ENCODE measurements at regions not wholly inside any gene's neighbourhood (a gene's known extent, or its start where the extent isn't known, plus 50 kb on each side); places are given as distances from the start of the nearest gene placed in this dataset.
"Not testable (repeated sequence)": the region's sequence is repeated elsewhere in the genome, so short reads cannot be mapped to it uniquely, and the experiment has no call there.

DNA sequence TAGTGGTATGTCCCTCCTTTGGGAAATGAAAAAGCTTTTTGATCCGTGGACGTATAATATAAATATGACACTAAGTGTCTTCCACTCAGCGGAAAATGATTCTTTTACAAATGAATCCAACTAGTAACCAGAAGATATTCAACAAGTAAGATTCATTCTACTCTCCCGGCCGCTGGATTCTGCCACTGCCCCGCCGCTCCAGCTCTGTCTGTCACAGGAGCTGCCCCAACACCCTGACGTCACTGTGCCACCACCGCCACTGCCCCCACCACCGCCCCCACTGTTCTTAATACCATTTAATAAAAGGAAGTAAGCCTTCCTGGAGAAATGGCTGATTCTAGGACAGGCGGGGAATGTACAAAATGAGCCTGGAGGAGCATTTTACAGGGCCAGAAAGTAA, 180.8 kb upstream of the PLGLB2 start:
- TF ChIP-seq YY1 (IDR thresholded peaks at IDR 0.05; ENCODE audit: extremely low read depth, insufficient replicate concordance, low read depth, low read length); TCF7L2 (IDR thresholded peaks at IDR 0.05; ENCODE audit: borderline replicate concordance, extremely low read depth, insufficient read depth, insufficient read length); EZH2 (IDR thresholded peaks at IDR 0.05); EGR1 (IDR thresholded peaks at IDR 0.05; ENCODE audit: low read depth); POLR2AphosphoS5 (IDR thresholded peaks at IDR 0.05; ENCODE audit: low read depth, low read length); POLR2A (IDR thresholded peaks at IDR 0.05; ENCODE audit: borderline replicate concordance, extremely low read depth, insufficient read depth, insufficient read length); EZH2phosphoT487 (IDR thresholded peaks at IDR 0.05; ENCODE audit: borderline replicate concordance); ZNF274 (IDR thresholded peaks at IDR 0.05; ENCODE audit: low read depth, low read length): not testable (repeated sequence)
- TF ChIP-seq, protein P1, sequence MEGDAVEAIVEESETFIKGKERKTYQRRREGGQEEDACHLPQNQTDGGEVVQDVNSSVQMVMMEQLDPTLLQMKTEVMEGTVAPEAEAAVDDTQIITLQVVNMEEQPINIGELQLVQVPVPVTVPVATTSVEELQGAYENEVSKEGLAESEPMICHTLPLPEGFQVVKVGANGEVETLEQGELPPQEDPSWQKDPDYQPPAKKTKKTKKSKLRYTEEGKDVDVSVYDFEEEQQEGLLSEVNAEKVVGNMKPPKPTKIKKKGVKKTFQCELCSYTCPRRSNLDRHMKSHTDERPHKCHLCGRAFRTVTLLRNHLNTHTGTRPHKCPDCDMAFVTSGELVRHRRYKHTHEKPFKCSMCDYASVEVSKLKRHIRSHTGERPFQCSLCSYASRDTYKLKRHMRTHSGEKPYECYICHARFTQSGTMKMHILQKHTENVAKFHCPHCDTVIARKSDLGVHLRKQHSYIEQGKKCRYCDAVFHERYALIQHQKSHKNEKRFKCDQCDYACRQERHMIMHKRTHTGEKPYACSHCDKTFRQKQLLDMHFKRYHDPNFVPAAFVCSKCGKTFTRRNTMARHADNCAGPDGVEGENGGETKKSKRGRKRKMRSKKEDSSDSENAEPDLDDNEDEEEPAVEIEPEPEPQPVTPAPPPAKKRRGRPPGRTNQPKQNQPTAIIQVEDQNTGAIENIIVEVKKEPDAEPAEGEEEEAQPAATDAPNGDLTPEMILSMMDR (IDR thresholded peaks at IDR 0.05 in 2 of 3, conservative IDR thresholded peaks at IDR 0.05 in 1 of 3; ENCODE audit: borderline replicate concordance in 1 of 3, insufficient read depth in 1 of 3, low read depth in 2 of 3, low read length in 2 of 3): not testable (repeated sequence)
- TF ChIP-seq, protein P2, sequence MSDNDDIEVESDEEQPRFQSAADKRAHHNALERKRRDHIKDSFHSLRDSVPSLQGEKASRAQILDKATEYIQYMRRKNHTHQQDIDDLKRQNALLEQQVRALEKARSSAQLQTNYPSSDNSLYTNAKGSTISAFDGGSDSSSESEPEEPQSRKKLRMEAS (IDR thresholded peaks at IDR 0.05): not testable (repeated sequence)
- TF ChIP-seq, protein P3, sequence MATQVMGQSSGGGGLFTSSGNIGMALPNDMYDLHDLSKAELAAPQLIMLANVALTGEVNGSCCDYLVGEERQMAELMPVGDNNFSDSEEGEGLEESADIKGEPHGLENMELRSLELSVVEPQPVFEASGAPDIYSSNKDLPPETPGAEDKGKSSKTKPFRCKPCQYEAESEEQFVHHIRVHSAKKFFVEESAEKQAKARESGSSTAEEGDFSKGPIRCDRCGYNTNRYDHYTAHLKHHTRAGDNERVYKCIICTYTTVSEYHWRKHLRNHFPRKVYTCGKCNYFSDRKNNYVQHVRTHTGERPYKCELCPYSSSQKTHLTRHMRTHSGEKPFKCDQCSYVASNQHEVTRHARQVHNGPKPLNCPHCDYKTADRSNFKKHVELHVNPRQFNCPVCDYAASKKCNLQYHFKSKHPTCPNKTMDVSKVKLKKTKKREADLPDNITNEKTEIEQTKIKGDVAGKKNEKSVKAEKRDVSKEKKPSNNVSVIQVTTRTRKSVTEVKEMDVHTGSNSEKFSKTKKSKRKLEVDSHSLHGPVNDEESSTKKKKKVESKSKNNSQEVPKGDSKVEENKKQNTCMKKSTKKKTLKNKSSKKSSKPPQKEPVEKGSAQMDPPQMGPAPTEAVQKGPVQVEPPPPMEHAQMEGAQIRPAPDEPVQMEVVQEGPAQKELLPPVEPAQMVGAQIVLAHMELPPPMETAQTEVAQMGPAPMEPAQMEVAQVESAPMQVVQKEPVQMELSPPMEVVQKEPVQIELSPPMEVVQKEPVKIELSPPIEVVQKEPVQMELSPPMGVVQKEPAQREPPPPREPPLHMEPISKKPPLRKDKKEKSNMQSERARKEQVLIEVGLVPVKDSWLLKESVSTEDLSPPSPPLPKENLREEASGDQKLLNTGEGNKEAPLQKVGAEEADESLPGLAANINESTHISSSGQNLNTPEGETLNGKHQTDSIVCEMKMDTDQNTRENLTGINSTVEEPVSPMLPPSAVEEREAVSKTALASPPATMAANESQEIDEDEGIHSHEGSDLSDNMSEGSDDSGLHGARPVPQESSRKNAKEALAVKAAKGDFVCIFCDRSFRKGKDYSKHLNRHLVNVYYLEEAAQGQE (IDR thresholded peaks at IDR 0.05; ENCODE audit: low read depth): not testable (repeated sequence)
